Activated T-cell treated with anti-CD3 and anti-CD28 coated beads for 24 hours (primary cell): ENCODE measurements at regions not wholly inside any gene's neighbourhood (a gene's known extent, or its start where the extent isn't known, plus 50 kb on each side); places are given as distances from the start of the nearest gene placed in this dataset.
"Not testable (repeated sequence)": the region's sequence is repeated elsewhere in the genome, so short reads cannot be mapped to it uniquely, and the experiment has no call there.

Source experiments
- DNase-seq: peaks from one replicate; pipeline ENCODE4 v3.0.0-alpha.2; 2020; ENCODE audit warnings: low read depth

DNA sequence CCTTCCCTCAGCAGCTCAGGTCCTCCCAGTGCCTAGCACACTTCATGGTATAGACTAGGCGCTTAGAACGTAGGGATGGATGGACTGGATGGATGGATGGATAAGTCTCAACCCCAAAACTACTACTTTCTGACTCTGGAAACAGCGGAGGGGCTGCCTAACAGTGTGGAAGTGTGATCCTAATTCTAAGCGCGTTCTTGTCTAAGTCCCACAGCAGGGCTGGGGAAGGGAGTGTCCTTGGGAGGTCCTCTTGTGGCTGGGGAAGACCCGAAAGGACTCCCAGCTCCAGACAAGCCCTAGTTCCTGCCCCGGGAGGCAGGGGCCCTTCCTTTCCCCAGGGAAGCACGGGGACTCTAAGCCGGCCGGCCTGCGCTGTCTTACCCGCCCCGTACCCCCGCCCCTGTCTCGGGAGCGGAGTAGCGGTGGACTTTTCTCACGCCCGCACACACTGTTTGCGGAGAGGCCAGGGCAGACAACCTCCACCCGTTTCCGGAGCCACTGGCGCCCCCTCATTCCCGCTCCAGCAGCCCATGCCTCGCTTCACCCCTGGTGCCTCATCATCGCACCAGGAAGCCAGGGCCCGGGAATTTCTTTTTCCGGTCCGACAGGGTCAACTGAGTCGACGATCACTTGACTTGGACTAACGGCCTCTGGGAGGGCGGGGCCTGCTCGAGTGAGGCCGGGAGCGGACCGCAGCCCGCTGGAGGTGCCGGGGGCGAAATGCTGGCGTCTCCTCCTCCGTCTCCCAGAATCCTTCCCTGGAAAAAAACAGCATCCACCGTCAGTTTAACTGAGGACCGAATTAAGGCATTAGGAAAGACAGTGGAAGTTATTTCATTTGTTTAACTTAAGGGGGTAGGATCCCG, 133.3 kb downstream of the TBC1D2B start:
- peak; percentile 33 for DNase-seq

DNA sequence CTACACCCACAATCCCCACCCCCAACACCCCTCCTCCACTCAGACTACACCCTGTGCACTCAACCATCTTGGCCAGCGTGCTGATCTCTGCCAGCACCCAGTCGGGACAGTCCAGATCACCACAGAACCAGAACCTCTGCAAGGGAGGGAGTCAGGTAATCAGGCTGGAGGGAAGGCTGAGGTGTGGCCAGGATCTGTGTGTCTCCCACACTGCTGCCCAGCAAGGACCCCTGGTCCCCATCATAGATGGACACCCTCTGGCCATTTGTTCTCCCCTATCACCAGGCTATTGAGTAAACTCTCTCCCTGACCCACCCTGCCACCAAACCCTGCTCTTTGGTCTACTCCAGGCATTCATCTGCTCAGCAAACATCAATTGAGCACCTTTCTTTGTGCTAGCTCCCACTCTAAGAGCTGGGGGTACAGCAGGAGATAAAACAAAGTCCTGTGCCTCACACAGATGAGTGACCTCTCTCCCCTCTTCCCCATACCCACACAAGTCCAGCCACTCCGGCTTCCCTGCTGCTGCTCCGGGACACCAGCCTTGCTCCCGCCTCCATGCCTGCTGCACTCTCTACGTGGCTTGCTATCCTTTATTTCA, 134.8 kb downstream of the TBC1D2B start:
- no peak for DNase-seq

DNA sequence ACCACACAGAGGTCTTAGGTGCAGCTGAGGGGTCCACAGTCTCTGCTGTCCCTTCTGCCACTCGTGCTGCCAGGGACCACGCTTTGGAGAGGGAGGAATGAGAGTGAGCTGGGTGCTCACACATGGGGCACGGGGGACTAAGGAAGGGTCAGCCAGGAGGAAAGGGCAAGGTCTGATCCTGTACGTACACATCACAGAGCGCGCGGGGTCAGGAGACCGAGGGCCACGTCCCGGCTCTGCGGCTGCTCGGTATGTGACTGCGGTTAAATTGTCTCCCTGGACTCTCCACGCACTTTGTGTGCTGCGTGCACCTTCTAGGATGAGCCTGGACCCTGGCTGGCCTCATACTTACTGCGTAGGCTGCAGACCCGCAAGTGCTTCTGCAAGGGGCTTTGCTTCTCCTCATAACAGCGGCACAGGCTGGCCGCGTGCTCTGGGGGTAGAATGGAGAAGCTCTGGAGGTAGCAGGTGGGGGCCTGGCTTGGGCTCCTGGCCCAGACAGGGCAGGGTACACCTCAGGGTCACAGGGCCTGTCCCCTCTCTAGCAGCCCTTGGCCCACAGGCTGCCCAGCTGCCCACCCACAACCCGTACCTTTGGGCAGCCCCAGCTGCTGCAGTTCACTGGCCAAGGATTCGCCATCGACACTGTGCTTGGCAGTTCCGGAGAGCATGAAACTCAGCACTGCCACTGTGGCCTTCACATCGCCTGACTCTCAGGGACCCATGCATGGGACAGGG, 136.3 kb downstream of the TBC1D2B start:
- not testable (repeated sequence) for DNase-seq

DNA sequence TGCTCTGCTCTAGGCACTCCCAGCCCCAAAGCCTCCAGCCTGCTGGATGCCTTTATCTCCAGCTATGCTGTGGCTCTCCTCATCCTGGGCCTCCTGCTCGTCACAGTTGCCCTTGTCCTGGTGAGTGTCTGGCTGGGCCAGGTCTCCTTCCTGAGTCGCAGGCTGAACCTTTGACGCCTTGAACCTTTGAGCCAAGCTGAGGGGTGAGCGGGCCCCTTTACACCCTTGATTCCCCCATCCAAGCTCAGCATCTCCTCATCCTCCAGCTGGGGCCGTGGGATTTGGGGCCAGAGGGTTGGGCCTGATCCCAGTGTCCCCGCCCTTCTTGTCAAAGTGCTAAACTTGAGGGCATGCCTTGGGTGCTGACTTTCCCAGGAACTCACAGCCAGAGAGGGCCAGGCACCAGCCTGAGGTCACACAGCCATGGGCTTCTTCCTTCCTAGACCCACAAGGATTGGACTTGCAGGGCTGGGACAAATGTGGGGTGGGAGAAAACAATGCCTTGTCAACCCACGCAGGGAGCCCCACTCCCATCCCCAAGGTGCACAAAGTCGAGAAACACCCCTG, 137.0 kb downstream of the TBC1D2B start:
- DNase-seq = no peak

DNA sequence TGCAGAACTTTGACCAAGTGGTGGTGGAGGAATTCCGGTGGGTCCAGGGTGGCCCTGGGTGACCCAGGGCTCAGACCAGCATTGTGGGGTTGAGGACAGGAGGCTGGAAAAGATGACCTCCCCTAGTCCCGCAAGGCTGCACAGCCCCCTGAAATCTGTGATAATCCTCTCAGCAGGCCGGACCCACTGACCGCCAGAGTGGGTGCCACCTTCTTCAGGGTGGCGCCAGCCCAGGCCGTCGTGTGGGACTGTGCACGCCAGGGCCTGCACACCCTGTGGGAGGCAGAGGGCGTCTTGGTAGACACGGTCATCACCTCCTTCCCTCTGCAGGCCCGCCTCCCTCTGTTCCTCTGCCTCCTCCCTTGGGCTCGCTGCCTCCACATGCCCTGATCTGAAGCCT, 137.7 kb downstream of the TBC1D2B start:
- no peak for DNase-seq

DNA sequence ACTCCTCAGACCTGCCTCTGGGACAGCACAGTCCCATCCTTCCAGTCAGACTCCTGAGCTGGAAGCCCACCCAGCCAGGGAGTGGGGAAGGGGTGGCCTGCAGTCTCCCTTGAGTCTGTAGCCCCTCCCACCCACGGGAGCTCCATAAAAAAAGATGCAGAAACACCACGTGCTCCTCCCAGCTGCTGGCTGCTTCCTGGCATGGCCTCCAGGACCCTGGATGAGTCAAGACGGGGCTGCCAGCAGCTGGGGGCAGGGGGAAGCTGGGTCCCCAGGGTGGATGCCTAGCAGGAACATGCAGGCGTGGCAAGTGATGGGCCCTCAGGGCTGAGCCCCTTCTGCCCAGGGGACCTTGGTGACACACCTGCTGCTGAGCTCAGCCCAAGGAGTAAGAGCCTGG, 138.5 kb downstream of the TBC1D2B start:
- not testable (repeated sequence) for DNase-seq

DNA sequence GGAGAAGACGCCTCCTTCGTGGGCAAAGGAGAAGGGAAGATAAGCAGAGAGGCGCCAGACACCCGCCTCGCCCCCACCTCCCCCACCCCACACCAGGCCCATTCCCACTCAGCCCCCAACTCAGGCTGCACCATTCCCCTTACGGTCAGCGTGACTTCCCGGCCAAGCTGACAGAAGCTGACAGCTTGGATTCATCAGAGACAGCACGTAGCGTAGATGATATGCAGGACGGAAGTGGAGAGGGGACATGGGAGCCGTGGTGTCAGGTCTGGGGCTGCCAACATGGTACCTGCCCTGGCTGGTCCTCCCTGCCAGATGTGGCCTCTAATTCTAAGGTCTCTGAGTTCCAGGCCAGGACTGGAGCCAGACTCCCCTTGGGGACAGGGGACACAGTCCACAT, 139.0 kb downstream of the TBC1D2B start:
- not testable (repeated sequence) for DNase-seq

DNA sequence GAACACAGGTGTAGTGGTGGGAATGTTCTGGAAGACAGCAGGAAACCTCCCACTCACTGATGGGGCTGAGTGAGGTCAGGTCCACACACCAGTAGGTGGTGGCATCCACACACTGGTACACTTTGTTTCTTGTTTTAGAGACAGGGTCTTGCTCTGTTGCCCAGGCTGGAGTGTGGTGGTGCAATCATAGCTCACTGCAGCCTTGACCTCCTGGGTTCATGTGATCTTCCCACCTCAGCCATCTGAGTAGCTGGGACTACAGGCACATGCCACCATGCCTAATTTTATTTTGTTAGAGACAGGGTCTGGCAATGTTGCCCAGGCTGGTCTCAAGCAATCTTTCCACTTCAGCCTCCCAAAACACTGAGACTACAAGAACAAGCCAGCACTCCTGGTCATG, 140.9 kb downstream of the TBC1D2B start:
- DNase-seq = not testable (repeated sequence)

DNA sequence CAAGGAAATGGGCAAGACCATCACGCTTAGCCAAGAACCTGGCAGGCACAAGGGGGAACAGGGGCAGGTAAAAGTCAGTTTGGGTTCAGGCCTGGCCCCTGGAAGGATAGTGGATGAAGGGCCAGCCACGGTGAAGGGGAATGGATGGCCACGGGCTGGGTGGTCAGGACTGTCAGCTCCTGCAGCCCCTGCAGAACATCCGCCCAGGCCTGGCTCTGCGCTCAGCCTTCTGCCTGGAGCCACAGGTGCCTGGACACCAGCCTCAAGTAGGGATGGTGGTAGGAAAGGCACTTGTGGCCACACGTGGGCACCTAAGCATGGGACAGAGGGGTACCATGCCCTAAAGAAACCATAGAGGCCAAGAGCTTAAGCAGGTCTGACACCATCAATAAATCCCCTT, 143.0 kb downstream of the TBC1D2B start:
- DNase-seq = not testable (repeated sequence)

DNA sequence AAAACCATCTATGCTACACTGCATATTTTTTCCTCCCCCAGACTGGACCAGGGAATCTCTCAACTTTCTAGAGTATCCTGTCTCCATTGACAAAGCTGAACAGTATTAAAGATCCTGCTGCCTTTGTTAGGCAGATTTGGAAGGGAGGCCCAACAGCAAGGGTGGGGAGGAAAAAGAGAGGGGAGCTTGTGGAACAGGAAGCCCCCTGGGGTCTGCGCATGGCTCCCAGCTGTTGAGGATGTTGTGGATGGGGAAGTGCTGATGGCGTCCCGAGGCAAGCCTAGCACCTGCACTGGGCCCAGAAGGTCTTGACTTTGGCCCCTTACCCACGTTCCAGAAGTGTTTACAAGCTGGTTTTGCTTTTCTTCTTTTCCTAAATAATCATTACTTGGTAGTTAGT, 146.6 kb downstream of the TBC1D2B start:
- not testable (repeated sequence) for DNase-seq

DNA sequence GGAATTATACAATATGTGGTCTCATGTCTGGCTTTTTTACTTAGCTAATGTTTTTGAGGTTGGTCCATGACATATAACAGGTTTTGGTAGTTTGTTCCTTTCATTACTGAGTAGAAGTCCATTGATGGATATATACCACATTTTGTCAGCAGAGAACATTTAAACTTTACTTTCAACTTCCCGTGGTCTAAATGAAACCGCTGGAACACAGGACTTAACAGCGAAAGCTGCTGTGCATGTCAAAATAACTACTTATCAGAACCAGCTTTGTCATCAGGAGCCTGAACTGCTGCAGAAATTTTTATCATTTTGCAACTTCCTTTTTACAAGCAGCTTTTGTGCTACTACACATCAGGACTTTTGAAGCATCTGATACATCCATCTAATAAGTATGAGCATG, 147.0 kb downstream of the TBC1D2B start:
- DNase-seq = not testable (repeated sequence)

DNA sequence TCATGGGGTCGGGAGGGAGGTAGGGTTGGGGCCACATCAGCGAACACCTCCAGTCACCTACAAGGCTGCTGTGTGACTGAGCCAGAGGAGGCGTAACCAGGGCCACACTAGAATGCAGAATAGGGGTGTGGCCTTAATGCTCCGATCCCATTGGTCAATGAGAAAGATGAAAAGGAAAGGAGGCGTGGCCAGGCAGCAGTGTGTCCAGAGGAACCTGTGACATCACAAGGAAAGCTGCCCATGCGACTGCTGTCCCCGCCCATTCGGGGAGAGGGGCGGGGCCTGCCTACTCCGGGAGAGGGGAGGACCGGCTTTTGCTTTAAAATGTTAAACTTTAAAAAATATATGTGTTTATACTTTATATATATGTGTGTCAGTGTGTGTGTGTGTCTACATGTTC, 150.7 kb downstream of the TBC1D2B start:
- not testable (repeated sequence) for DNase-seq

DNA sequence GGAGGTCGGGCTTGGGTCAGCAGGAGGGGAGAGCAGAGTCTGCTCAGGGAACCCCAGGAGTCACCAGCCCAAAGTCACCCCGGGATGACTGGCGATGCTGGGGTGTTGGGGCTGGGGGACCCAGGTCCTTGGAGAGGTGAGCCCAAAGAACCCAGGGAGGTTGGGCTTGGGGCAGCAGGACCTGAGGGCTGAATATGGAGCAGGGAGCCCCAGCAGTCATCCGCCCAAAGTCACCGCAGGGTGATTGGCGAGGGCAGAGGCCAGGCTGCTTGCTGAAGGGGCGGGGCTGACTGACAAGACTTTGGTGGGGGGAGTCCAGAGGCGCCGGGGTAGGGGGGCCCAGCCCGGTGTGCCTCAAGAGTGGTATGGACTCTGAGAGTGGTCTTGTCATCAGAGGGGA, 151.2 kb downstream of the TBC1D2B start:
- not testable (repeated sequence) for DNase-seq

DNA sequence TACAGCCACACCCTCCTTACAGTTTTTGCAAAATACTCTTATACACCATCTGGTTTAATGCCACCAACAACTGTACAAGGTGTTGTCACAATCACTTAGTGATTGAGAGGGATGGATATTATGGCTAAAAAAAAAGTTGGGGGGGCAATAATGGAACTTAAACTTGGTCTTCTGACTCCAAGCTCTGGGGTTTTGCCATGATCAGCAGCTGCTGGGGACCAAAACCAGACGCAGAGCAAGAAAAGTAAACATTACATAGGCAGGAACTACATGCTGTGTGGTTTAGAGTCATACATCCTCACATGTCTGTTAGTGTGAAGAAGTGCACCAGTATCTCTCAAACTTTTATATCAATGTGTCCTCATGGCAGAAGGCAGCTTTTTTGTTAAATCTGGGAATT, 152.4 kb downstream of the TBC1D2B start:
- not testable (repeated sequence) for DNase-seq

DNA sequence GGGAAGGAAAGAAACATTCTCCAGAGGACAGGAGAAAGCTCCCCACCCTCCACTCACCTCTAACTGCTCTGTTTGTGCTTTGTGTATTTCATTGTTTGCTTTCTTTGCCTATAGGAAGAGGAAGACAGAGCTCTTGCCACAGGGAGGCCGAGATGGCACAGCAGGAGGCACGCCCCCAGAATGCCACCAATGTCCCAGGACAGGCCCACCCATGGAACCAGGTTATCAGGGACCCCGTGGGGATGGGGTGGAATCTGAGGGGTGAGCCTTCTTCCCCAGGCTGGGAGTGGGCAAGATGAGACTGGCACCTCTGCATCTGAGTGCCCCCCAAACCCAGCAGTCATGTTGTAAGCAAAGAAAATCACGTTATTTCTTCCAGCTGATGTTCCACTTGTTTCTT, 155.8 kb downstream of the TBC1D2B start:
- no peak for DNase-seq

DNA sequence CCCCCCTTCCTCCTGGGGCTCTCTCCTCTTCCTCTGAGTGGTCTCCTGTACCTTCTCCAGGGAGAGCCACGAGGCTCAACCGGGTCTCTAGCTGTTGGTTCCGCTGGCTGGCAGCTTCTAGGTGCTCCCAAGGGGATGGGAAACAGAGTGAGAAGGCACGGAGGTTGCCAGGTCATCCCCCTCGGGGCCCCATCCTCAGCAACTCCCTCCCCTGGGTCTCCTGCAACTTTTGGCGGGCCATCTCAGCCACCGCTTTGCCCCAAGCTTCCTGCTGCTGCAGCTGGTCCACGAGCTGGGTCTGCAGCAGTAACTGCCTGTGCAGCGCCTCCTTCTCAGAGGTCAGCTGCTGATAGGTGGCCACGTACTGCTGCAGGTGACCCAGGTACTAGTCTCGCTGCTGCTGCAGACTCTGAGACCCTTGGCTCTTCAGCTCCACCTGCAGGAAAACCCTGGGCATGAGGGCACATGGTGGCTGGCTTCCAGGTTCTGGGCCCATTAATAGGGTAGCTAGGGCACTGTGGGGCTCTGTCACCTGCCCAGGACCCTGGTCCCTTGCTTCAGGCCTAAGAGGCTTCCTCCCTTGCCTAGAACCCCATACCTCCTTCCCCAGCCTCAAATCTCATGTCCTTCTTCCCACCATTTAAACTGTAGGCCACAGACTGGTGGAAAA, 160.4 kb downstream of the TBC1D2B start:
- not testable (repeated sequence) for DNase-seq

DNA sequence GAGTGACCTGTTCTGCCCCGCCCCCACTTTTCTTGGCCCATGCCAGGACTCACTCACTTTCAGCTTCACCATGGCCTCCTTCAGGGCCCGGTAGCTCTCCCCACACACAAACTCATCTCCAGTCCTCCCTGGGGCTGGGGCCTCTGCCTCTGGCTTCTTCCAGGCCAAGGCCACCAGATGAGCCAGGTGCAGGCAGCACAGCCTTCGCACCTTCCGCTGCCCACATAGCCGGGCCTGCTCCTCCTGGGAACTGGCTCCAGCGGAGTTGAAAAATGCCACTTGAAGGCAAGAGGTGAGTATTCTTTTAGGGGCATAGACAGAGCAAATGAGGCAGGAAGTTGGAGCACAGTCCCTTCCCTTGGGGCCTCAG, 161.6 kb downstream of the TBC1D2B start:
- not testable (repeated sequence) for DNase-seq

DNA sequence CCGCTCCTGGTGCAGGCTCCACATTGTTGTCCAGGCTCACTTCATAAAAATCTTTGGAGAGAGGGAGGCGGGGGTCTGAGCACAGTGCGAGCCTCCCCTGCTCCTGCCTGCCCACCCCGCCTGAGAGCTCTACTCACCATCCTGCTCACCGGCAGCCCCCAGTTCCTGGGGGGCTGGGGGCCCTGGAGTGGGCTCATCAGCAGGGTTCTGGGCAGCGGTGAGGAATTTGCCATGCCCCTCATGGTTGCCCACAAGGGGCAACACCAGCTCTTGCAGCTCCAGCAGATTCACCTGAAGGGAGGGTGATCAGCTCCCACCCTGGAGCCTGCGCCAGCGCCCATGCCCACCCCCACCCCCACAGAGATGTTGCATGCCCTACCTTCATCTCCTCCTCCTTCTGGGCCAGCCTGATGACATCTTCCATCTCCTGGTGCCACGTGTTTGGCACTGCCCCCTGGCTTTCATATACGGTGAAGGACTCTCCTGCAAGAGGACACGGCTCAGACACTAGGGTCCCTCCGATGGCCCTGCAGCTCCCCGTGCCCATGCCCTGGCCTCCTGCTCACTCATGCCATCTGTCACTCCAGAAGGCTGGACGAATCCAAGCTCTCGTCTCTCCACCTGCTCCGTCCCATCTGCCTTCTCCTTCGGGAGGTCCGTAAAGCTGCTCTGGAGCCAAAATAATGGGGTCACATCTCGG, 162.1 kb downstream of the TBC1D2B start:
- no peak for DNase-seq

DNA sequence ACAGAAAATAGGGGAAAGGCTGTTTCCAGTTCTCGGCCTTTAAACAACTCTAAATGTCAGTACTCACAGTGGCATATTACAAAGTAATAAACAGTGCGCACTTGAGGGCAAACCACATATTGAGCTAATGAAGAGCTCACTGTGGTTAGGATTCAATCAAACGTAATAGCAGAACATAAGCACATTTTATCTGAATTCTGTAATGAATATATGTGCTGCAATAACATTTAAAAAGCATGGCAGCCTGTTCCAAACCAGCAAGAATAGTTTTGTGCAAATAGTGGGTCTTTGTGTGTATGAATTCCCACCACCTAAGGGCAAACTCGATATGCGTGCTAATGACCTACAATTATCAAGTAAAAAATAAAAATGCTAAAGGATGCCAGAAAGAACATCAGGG, 163.0 kb downstream of the TBC1D2B start:
- DNase-seq = not testable (repeated sequence)

DNA sequence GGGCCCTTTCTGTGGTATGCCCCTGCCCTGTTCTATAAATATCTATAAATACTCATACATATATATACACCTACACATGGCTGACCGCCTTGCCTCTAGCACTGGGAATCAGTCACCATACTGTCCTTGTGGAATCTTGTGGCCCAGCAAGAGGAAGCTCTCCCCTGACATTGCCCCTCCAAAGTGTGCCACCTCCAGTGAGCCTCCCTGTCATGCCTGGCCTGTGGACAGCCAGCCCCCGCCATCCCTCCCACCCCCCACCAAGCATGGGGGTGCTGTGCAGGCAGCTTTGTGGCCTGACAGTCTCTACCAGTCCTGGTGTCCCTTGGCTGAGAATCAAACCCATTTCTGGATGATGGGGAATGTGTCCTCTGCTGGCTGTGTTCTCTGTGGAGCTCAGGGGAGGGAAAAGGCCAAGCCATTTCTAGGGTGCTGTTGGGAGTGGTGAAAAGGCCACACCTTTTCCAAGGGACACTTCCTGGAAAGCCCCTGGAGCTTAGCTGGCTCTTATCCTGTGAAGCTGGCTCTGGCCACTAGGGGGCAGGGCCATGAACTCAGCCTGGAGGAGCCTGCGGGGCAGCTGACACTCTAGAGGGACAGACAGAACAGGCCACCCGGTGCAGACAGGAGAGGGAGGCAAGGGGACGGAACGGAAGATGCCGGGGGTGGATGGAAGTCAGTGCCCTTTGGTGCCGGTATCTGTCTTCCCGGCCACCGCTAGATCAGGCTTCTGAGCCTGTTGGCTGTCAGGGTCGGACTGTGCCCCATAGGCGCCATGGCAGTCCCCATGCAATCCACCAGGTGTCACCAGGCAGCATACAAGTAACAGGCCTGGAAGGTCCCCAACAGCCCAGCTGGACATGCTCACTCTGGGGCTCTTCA, 167.2 kb downstream of the TBC1D2B start:
- peak; percentile 64 for DNase-seq
